ENCODE measurements at regions not wholly inside any gene's neighbourhood (a gene's known extent, or its start where the extent isn't known, plus 50 kb on each side); places are given as distances from the start of the nearest gene placed in this dataset.
A peak's percentile ranks its signal among the peaks of the same experiment; 100 is the strongest.

- TF ChIP-seq CTCF (IDR thresholded peaks at IDR 0.05), result peak; percentile 92 to 98 (median 96)
- TF ChIP-seq POLR2A (IDR thresholded peaks at IDR 0.05), result peak in 2 of 3 donors; percentile 26 to 28
Observed at GRCh38 chr1:54488779-54489626, 59.0 kb upstream of the ACOT11 start.
